Transverse colon (tissue), 4 donors: ENCODE measurements at regions not wholly inside any gene's neighbourhood (a gene's known extent, or its start where the extent isn't known, plus 50 kb on each side); places are given as distances from the start of the nearest gene placed in this dataset.

Source experiments
- DNase-seq: peaks from one replicate; pipeline ENCODE4 v3.0.0-alpha.2; 2019
- H3K27ac ChIP-seq, 4 donors: fragments of 200-600 bp; sonication (generic); 2 replicates each; pipeline ENCODE4 v1.5.1; 2016 to 2018; ENCODE audit warnings: inconsistent platforms in 4 of 4
- H3K27me3 ChIP-seq: fragments of 200-600 bp; sonication (generic); 2 replicates; pipeline ENCODE4 v1.5.1; 2017; ENCODE audit warnings: inconsistent platforms
- H3K36me3 ChIP-seq, 4 donors: fragments of 200-600 bp; sonication (generic); 2 replicates each; pipeline ENCODE4 v1.5.1; 2017 to 2019; ENCODE audit warnings: inconsistent platforms in 4 of 4
- H3K4me1 ChIP-seq, 4 donors: fragments of 200-600 bp; sonication (generic); 2 replicates each; pipeline ENCODE4 v1.5.1; 2017 to 2020; ENCODE audit warnings: inconsistent platforms in 4 of 4
- H3K4me3 ChIP-seq, 4 donors: fragments of 200-600 bp; sonication (generic); 1 replicate in 1 of 4; 2 replicates in 3 of 4; pipeline versions ENCODE4 v1.5.1 to v1.6.1; 2017 to 2019; ENCODE audit warnings: inconsistent platforms in 4 of 4
- H3K9me3 ChIP-seq, 2 donors: fragments of 200-600 bp; sonication (generic); 2 replicates each; pipeline ENCODE4 v1.5.1; 2017 to 2019; ENCODE audit warnings: inconsistent platforms in 2 of 2
- EP300 ChIP-seq: sonication (generic); formaldehyde crosslinking; IDR thresholded peaks from one replicate; pipeline ENCODE4 v1.6.1; 2017; ENCODE audit warnings: antibody characterized with exemption, low read depth
- POLR2A ChIP-seq: fragments of 450-650 bp; IDR thresholded peaks from one replicate; pipeline ENCODE4 v1.6.1; 2016; ENCODE audit warnings: antibody characterized with exemption, mild to moderate bottlenecking, moderate library complexity
- POLR2AphosphoS5 ChIP-seq, 3 donors: sonication (generic); formaldehyde crosslinking; IDR thresholded peaks; one replicate each; pipeline ENCODE4 v1.6.1; 2016; ENCODE audit warnings: antibody characterized with exemption in 3 of 3
- WGBS, 2 donors: methylation state at CpG; one replicate each; pipeline ENCODE4 v1.1.5; 2018; ENCODE audit warnings: low coverage in 1 of 2; 5-methylcytosine and 5-hydroxymethylcytosine counted together
- in situ Hi-C, 4 donors: fragments of 200-750 bp; cut with MboI; loops; one replicate each; pipeline versions ENCODE4 v1.15.0 to v1.15.1; 2017; ENCODE audit warnings: low sequenced_read_pairs in 3 of 4, low pct_ligation_motif_present in 1 of 4, low pct_unique_long_range_greater_than_20kb in 1 of 4
- intact Hi-C: fragments of 100-400 bp; cut with DNase I; formaldehyde crosslinking; loops from one replicate; pipeline ENCODE4 v1.15.1; 2023; ENCODE audit warnings: low total_unique reads
- TF ChIP-seq, protein P1 (sequence below), 5 experiments: fragments of 200-600 bp in 3 of 5; fragments of 450-650 bp in 2 of 5; sonication (generic) in 3 of 5; IDR thresholded peaks; 1 replicate in 2 of 5; 2 replicates in 3 of 5; pipeline ENCODE4 v1.5.1; 2016 to 2017; ENCODE audit warnings: antibody characterized with exemption in 5 of 5, inconsistent platforms in 3 of 5, mild to moderate bottlenecking in 2 of 5, moderate library complexity in 1 of 5

DNA sequence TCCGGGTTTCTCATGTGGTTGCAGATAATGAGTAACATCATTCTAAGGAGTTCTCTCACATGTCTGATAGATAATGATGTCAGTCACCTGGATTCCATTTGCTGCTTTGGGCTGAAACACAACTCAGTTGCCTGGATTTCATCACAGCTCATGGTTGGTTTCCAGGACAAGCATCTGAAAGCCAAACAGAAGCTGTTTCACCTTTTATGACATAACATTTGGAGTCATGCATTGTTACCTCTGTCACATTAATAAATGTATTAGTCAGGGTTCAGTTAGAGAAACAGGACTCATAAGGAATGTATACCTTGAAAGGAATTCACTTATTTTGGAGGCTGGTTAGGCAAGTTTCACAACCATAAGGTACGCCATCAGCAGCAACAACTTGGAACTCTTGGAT is 251.9 kb upstream of the ATXN7L3B start:
- H3K27ac ChIP-seq: no peak overlapping the region
- no peak overlapping the region for H3K4me3 ChIP-seq
- no peak for DNase-seq
- intact Hi-C loops: no loop called here
- in situ Hi-C loops: no loop called here
- TF ChIP-seq POLR2AphosphoS5 (IDR thresholded peaks at IDR 0.05) (no peak), POLR2A (no peak), EP300 (no peak)
- TF ChIP-seq, protein P1, sequence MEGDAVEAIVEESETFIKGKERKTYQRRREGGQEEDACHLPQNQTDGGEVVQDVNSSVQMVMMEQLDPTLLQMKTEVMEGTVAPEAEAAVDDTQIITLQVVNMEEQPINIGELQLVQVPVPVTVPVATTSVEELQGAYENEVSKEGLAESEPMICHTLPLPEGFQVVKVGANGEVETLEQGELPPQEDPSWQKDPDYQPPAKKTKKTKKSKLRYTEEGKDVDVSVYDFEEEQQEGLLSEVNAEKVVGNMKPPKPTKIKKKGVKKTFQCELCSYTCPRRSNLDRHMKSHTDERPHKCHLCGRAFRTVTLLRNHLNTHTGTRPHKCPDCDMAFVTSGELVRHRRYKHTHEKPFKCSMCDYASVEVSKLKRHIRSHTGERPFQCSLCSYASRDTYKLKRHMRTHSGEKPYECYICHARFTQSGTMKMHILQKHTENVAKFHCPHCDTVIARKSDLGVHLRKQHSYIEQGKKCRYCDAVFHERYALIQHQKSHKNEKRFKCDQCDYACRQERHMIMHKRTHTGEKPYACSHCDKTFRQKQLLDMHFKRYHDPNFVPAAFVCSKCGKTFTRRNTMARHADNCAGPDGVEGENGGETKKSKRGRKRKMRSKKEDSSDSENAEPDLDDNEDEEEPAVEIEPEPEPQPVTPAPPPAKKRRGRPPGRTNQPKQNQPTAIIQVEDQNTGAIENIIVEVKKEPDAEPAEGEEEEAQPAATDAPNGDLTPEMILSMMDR (IDR thresholded peaks at IDR 0.05): no peak
- H3K36me3 ChIP-seq: no peaks in the 10 kb centered on the region
- no peaks in the 10 kb centered on the region for H3K27me3 ChIP-seq
- H3K9me3 ChIP-seq: no peaks in the 10 kb centered on the region
- H3K4me1 ChIP-seq: no peaks in the 10 kb centered on the region
- 71 to 73% methylated on average over 2 of the region's 2 CpGs for WGBS, 2 donors

DNA sequence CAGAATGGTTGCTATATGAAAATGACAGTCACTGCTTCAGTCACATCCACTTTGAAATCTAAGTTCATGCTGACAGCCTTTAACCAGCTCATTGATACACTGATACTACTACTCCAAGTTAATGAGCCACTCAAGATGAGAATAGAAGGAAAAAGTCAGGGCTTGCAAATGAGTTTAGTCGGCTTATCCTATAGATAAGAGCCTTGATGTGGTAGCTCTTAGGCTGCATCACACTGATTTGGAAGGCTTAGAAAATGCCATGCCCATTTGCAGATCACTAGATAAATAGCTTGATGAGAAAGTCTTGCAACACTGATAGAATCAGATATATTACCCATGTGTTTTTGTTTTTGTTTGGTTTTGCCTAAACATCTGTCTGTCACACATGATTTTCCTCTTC is 251.4 kb upstream of the ATXN7L3B start:
- H3K9me3 ChIP-seq: no peaks in the 10 kb centered on the region
- TF ChIP-seq POLR2AphosphoS5 (IDR thresholded peaks at IDR 0.05): no peak
- TF ChIP-seq, protein P1 (IDR thresholded peaks at IDR 0.05): no peak
- no peak for TF ChIP-seq POLR2A
- no peak for TF ChIP-seq EP300
- H3K4me3 ChIP-seq: no peak overlapping the region
- intact Hi-C loops (no loop called here), in situ Hi-C loops (no loop called here)
- 48 to 100% methylated on average over 1 of the region's 1 CpG for WGBS, 2 donors
- H3K36me3 ChIP-seq: no peaks in the 10 kb centered on the region
- H3K27me3 ChIP-seq: no peaks in the 10 kb centered on the region
- DNase-seq: no peak
- no peaks in the 10 kb centered on the region for H3K4me1 ChIP-seq
- H3K27ac ChIP-seq: no peak overlapping the region

DNA sequence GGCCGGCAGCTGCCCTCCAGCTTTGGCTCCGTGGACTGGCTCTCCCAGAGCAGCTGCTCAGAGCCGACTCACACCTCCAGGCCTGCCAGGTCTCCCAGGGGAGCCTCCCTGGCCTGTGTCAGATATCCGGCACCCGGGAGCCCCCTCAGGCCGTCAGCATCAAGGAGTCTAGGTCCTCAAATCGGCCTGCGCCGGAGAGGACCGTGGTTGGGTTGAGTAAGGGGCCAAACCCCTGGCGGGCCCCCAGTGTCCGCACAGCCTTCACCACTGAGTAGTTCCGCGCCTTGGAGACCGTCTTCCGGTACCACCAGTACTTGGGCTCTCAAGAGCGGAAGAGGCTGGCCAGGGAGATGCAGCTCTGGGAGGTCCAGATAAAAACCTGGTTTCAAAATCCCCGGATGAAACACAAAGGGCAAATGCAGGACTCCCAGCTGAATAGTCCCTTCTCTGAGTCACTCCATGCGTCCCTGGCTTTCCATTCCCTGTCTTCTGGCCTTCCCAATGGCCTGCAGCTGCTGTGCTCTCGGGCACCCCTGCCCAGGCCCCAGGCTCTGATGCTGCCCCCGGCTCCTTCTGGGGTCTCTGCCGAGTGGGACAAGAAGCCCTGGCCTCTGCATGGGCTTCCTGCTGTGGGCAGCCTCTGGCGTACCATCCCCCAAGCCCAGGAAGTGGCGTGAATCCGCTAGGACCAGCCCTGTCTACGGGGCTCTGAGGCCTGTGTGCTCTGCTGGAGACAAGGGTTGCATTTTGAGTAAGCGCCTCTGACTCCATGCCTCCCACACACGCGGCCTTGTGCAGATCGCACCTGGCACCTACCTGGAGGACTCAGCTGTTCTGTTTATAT is 245.1 kb upstream of the ATXN7L3B start:
- 87% methylated on average over 30 of the region's 30 CpGs; no CpG with 5 or more reads in 1 of the 2 donors for WGBS, 2 donors
- in situ Hi-C loops: no loop called here

DNA sequence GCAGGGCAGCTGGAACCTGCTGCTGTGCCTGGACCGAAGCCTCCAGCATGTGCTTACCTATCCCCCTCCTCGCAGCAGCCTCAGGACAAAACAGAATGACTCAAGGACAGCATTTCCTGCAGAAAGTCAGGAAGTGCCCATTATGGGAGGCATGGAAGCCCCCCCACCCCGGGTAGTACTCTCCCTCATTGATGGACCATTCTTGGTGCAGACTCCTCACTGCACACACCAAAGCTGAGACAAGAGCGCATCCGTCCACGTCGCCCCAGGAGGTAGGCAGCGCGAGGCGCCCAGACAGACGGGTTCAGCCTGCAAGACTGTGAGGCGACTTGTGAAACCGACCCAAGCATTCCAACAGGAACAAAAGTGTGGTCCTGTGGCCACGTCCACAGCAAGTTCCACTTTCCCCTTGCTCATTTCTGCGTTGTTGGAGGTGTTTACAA is 243.9 kb upstream of the ATXN7L3B start:
- Histone ChIP-seq H3K4me3 (no peak overlapping the region), H3K4me1 (no peaks in the 10 kb centered on the region), H3K36me3 (no peaks in the 10 kb centered on the region), H3K27me3 (no peaks in the 10 kb centered on the region), H3K9me3 (no peaks in the 10 kb centered on the region), H3K27ac (no peak overlapping the region)
- 88% methylated on average over 15 of the region's 15 CpGs; no CpG with 5 or more reads in 1 of the 2 donors for WGBS, 2 donors
- TF ChIP-seq POLR2A: no peak
- no peak for TF ChIP-seq POLR2AphosphoS5 (IDR thresholded peaks at IDR 0.05)
- TF ChIP-seq, protein P1 (IDR thresholded peaks at IDR 0.05): no peak
- no peak for TF ChIP-seq EP300
- in situ Hi-C loops: no loop called here
- no peak for DNase-seq
- intact Hi-C loops: no loop called here

More for the DNA sequence above, 245.1 kb upstream of the ATXN7L3B start:
- intact Hi-C loops: no loop called here
- H3K36me3 ChIP-seq: no peaks in the 10 kb centered on the region
- no peak overlapping the region for H3K4me3 ChIP-seq
- no peaks in the 10 kb centered on the region for H3K9me3 ChIP-seq
- no peak for DNase-seq
- H3K27me3 ChIP-seq: no peaks in the 10 kb centered on the region
- H3K4me1 ChIP-seq: no peaks in the 10 kb centered on the region
- H3K27ac ChIP-seq: no peak overlapping the region
- TF ChIP-seq POLR2A (no peak), EP300 (no peak), POLR2AphosphoS5 (IDR thresholded peaks at IDR 0.05) (no peak)
- TF ChIP-seq, protein P1 (IDR thresholded peaks at IDR 0.05): no peak
